Astrocyte (in vitro differentiated cells and primary cell): ENCODE measurements at regions not wholly inside any gene's neighbourhood (a gene's known extent, or its start where the extent isn't known, plus 50 kb on each side); places are given as distances from the start of the nearest gene placed in this dataset.
"Not testable (repeated sequence)": the region's sequence is repeated elsewhere in the genome, so short reads cannot be mapped to it uniquely, and the experiment has no call there.

Experiments used
- EZH2 ChIP-seq: IDR thresholded peaks from 2 replicates; pipeline ENCODE4 v1.6.1; 2012; ENCODE audit warnings: mild to moderate bottlenecking, low read length, inconsistent platforms; ENCODE audit not compliant: insufficient read depth
- TF ChIP-seq, protein P1 (sequence below): IDR thresholded peaks from 2 replicates; pipeline ENCODE4 v1.5.1; 2011; ENCODE audit warnings: low read depth, mild to moderate bottlenecking, inconsistent platforms, low read length, moderate library complexity; ENCODE audit not compliant: insufficient read depth

DNA sequence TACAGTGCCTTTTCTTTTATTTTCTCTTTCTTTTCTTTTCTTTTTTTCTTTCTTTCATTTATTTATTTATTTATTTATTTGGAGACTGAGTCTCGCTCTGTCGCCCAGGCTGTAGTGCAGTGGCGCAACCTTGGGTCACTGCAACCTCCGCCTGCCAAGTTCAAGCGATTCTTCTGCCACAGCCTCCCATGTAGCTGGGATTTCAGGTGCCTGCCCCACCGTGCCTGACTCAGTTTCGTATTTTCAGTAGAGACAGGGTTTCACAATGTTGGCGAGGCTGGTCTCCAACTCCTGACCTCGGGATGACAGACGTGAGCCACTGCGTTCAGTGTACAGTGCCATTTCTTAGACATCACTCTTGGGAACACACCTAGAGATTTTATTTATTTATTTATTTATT, 110.0 kb upstream of the ANKRD30BL start:
- TF ChIP-seq, protein P1, sequence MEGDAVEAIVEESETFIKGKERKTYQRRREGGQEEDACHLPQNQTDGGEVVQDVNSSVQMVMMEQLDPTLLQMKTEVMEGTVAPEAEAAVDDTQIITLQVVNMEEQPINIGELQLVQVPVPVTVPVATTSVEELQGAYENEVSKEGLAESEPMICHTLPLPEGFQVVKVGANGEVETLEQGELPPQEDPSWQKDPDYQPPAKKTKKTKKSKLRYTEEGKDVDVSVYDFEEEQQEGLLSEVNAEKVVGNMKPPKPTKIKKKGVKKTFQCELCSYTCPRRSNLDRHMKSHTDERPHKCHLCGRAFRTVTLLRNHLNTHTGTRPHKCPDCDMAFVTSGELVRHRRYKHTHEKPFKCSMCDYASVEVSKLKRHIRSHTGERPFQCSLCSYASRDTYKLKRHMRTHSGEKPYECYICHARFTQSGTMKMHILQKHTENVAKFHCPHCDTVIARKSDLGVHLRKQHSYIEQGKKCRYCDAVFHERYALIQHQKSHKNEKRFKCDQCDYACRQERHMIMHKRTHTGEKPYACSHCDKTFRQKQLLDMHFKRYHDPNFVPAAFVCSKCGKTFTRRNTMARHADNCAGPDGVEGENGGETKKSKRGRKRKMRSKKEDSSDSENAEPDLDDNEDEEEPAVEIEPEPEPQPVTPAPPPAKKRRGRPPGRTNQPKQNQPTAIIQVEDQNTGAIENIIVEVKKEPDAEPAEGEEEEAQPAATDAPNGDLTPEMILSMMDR: not testable (repeated sequence)
- TF ChIP-seq EZH2: not testable (repeated sequence)
